ENCODE measurements at regions not wholly inside any gene's neighbourhood (a gene's known extent, or its start where the extent isn't known, plus 50 kb on each side); places are given as distances from the start of the nearest gene placed in this dataset.
A peak's percentile ranks its signal among the peaks of the same experiment; 100 is the strongest.

GRCh38 chr4:74878323-74878722, 54.6 kb upstream of the PARM1 start:
- DNase-seq (ENCODE audit: low read depth): no peak

- DNase-seq (ENCODE audit: low read depth): no peak
These were observed 57.5 kb upstream of the PARM1 start for GRCh38 chr4:74875451-74875850.

- DNase-seq (ENCODE audit: low read depth): peak; percentile 73
These were observed 58.1 kb upstream of the PARM1 start for GRCh38 chr4:74874753-74875367.

GRCh38 chr4:74873545-74874301, 59.2 kb upstream of the PARM1 start:
- DNase-seq (ENCODE audit: low read depth): no peak

GRCh38 chr4:74858921-74859562, 64.7 kb upstream of the BTC start:
- DNase-seq (ENCODE audit: low read depth): no peak

GRCh38 chr4:74855879-74856278, 61.6 kb upstream of the BTC start:
- DNase-seq (ENCODE audit: low read depth): no peak

GRCh38 chr4:74848774-74849173, 54.5 kb upstream of the BTC start:
- DNase-seq (ENCODE audit: low read depth): no peak

- no peak for DNase-seq (ENCODE audit: low read depth)
These were observed 51.5 kb upstream of the BTC start for GRCh38 chr4:74845834-74846233.

Measured in EH (cell line).